Stimulated activated memory B cell treated with anti-CD40 and anti-IgM and Interleukin-4, amounts not matched to agents 10 μg/mL and 1 μg/mL and 100 μg/mL, for 72 hours (primary cell): ENCODE measurements at regions not wholly inside any gene's neighbourhood (a gene's known extent, or its start where the extent isn't known, plus 50 kb on each side); places are given as distances from the start of the nearest gene placed in this dataset.
A peak's percentile ranks its signal among the peaks of the same experiment; 100 is the strongest.
"Not testable (repeated sequence)": the region's sequence is repeated elsewhere in the genome, so short reads cannot be mapped to it uniquely, and the experiment has no call there.

Experiments used
- ATAC-seq: fragments of 150-1000 bp; cut with Tn5 transposase; 2 replicates; pipeline ENCODE4 v1.10.0; 2021
- H3K27ac Mint-ChIP-seq: one replicate; pipeline ENCODE4 v1.8.0; 2022; ENCODE audit warnings: mild to moderate bottlenecking, mixed read lengths
- H3K27me3 Mint-ChIP-seq: one replicate; pipeline ENCODE4 v1.8.0; 2022; ENCODE audit warnings: mixed read lengths
- H3K36me3 Mint-ChIP-seq: one replicate; pipeline ENCODE4 v1.8.0; 2022; ENCODE audit warnings: mixed read lengths
- H3K4me1 Mint-ChIP-seq: one replicate; pipeline ENCODE4 v1.8.0; 2022; ENCODE audit warnings: mixed read lengths
- H3K4me3 Mint-ChIP-seq: one replicate; pipeline ENCODE4 v1.8.0; 2022; ENCODE audit warnings: mild to moderate bottlenecking, moderate library complexity, mixed read lengths
- H3K9me3 Mint-ChIP-seq: one replicate; pipeline ENCODE4 v1.8.0; 2022; ENCODE audit warnings: mixed read lengths

GRCh38 chr1:58856281-58856680 lies 72.4 kb upstream of the JUN start:
- H3K9me3 Mint-ChIP-seq, H3K36me3 Mint-ChIP-seq, ATAC-seq, H3K27me3 Mint-ChIP-seq, H3K4me3 Mint-ChIP-seq, H3K27ac Mint-ChIP-seq: not testable (repeated sequence)
- peaks cover 47% of the 10 kb centered on the region for H3K4me1 Mint-ChIP-seq

- Mint-ChIP-seq H3K4me1 (peaks cover 47% of the 10 kb centered on the region), H3K27me3 (no peaks in the 10 kb centered on the region), H3K9me3 (no peaks in the 10 kb centered on the region), H3K27ac (peak overlapping the region; percentile 83), H3K4me3 (no peak overlapping the region), H3K36me3 (no peaks in the 10 kb centered on the region)
- ATAC-seq: peak; percentile 75
These were observed 74.1 kb upstream of the JUN start for GRCh38 chr1:58857680-58858673.

- Mint-ChIP-seq H3K4me3 (no peak overlapping the region), H3K4me1 (peaks cover 39% of the 10 kb centered on the region), H3K27ac (peak overlapping the region; percentile 17), H3K9me3 (no peaks in the 10 kb centered on the region), H3K27me3 (no peaks in the 10 kb centered on the region), H3K36me3 (no peaks in the 10 kb centered on the region)
- peak; percentile 68 for ATAC-seq
These were observed 76.1 kb upstream of the JUN start for GRCh38 chr1:58859769-58860485.

- H3K4me3 Mint-ChIP-seq: no peak overlapping the region
- no peaks in the 10 kb centered on the region for H3K27me3 Mint-ChIP-seq
- peak overlapping the region; percentile 17 for H3K27ac Mint-ChIP-seq
- ATAC-seq: no peak
- H3K4me1 Mint-ChIP-seq: peaks cover 33% of the 10 kb centered on the region
- no peaks in the 10 kb centered on the region for H3K36me3 Mint-ChIP-seq
- no peaks in the 10 kb centered on the region for H3K9me3 Mint-ChIP-seq
These were observed 77.2 kb upstream of the JUN start for GRCh38 chr1:58861076-58861475.

GRCh38 chr1:58861506-58861905 lies 77.7 kb upstream of the JUN start:
- no peaks in the 10 kb centered on the region for H3K9me3 Mint-ChIP-seq
- H3K4me1 Mint-ChIP-seq: peaks cover 33% of the 10 kb centered on the region
- H3K4me3 Mint-ChIP-seq: no peak overlapping the region
- ATAC-seq: no peak
- no peak overlapping the region for H3K27ac Mint-ChIP-seq
- H3K27me3 Mint-ChIP-seq: no peaks in the 10 kb centered on the region
- H3K36me3 Mint-ChIP-seq: no peaks in the 10 kb centered on the region

- Mint-ChIP-seq H3K27me3 (no peaks in the 10 kb centered on the region), H3K4me1 (peaks cover 26% of the 10 kb centered on the region), H3K4me3 (no peak overlapping the region), H3K9me3 (no peaks in the 10 kb centered on the region), H3K36me3 (no peaks in the 10 kb centered on the region), H3K27ac (no peak overlapping the region)
- ATAC-seq: no peak
These were observed 79.0 kb upstream of the JUN start for GRCh38 chr1:58862728-58863385.

GRCh38 chr1:58864654-58865053 lies 80.8 kb upstream of the JUN start:
- no peak overlapping the region for H3K4me3 Mint-ChIP-seq
- H3K36me3 Mint-ChIP-seq: no peaks in the 10 kb centered on the region
- ATAC-seq: no peak
- peaks cover 11% of the 10 kb centered on the region for H3K4me1 Mint-ChIP-seq
- H3K27ac Mint-ChIP-seq: no peak overlapping the region
- no peaks in the 10 kb centered on the region for H3K9me3 Mint-ChIP-seq
- no peaks in the 10 kb centered on the region for H3K27me3 Mint-ChIP-seq

- no peak overlapping the region for H3K4me3 Mint-ChIP-seq
- no peaks in the 10 kb centered on the region for H3K36me3 Mint-ChIP-seq
- no peak overlapping the region for H3K27ac Mint-ChIP-seq
- no peaks in the 10 kb centered on the region for H3K27me3 Mint-ChIP-seq
- H3K9me3 Mint-ChIP-seq: no peaks in the 10 kb centered on the region
- ATAC-seq: no peak
- no peaks in the 10 kb centered on the region for H3K4me1 Mint-ChIP-seq
These were observed 82.7 kb upstream of the JUN start for GRCh38 chr1:58866578-58866977.

GRCh38 chr1:58869638-58870297 lies 85.9 kb upstream of the JUN start:
- no peak overlapping the region for H3K4me3 Mint-ChIP-seq
- H3K9me3 Mint-ChIP-seq: no peaks in the 10 kb centered on the region
- no peaks in the 10 kb centered on the region for H3K27me3 Mint-ChIP-seq
- no peaks in the 10 kb centered on the region for H3K36me3 Mint-ChIP-seq
- ATAC-seq: no peak
- no peak overlapping the region for H3K27ac Mint-ChIP-seq
- no peaks in the 10 kb centered on the region for H3K4me1 Mint-ChIP-seq

GRCh38 chr1:58870298-58870676 lies 86.4 kb upstream of the JUN start:
- H3K36me3 Mint-ChIP-seq: no peaks in the 10 kb centered on the region
- H3K4me1 Mint-ChIP-seq: no peaks in the 10 kb centered on the region
- H3K4me3 Mint-ChIP-seq: no peak overlapping the region
- no peak for ATAC-seq
- no peaks in the 10 kb centered on the region for H3K9me3 Mint-ChIP-seq
- no peak overlapping the region for H3K27ac Mint-ChIP-seq
- H3K27me3 Mint-ChIP-seq: no peaks in the 10 kb centered on the region

GRCh38 chr1:58874342-58874741 lies 90.5 kb upstream of the JUN start:
- Mint-ChIP-seq H3K36me3 (no peaks in the 10 kb centered on the region), H3K27ac (no peak overlapping the region), H3K4me3 (no peak overlapping the region), H3K4me1 (no peaks in the 10 kb centered on the region), H3K9me3 (no peaks in the 10 kb centered on the region), H3K27me3 (no peaks in the 10 kb centered on the region)
- no peak for ATAC-seq

GRCh38 chr1:58874757-58875755 lies 91.2 kb upstream of the JUN start:
- no peak for ATAC-seq
- Mint-ChIP-seq H3K4me3 (no peak overlapping the region), H3K27ac (no peak overlapping the region), H3K36me3 (no peaks in the 10 kb centered on the region), H3K4me1 (no peaks in the 10 kb centered on the region), H3K9me3 (no peaks in the 10 kb centered on the region), H3K27me3 (no peaks in the 10 kb centered on the region)

- Mint-ChIP-seq H3K4me1 (peaks cover 12% of the 10 kb centered on the region), H3K9me3 (no peaks in the 10 kb centered on the region), H3K27ac (no peak overlapping the region), H3K4me3 (no peak overlapping the region), H3K27me3 (no peaks in the 10 kb centered on the region), H3K36me3 (no peaks in the 10 kb centered on the region)
- no peak for ATAC-seq
These were observed 95.6 kb upstream of the JUN start for GRCh38 chr1:58879464-58879863.

GRCh38 chr1:58880592-58880991 lies 96.7 kb upstream of the JUN start:
- H3K4me1 Mint-ChIP-seq: peaks cover 12% of the 10 kb centered on the region
- H3K4me3 Mint-ChIP-seq: no peak overlapping the region
- H3K27me3 Mint-ChIP-seq: no peaks in the 10 kb centered on the region
- H3K36me3 Mint-ChIP-seq: no peaks in the 10 kb centered on the region
- H3K9me3 Mint-ChIP-seq: no peaks in the 10 kb centered on the region
- H3K27ac Mint-ChIP-seq: no peak overlapping the region
- no peak for ATAC-seq
